ENCODE measurements at regions not wholly inside any gene's neighbourhood (a gene's known extent, or its start where the extent isn't known, plus 50 kb on each side); places are given as distances from the start of the nearest gene placed in this dataset.

GRCh38 chr6:81401970-81402690, 350.4 kb downstream of the TENT5A start:
- TF ChIP-seq EZH2 (IDR thresholded peaks at IDR 0.05; ENCODE audit: borderline replicate concordance) (no peak), CTCF (IDR thresholded peaks at IDR 0.05; ENCODE audit: poor library complexity) (no peak), EZH2phosphoT487 (IDR thresholded peaks at IDR 0.05; ENCODE audit: low read depth, severe bottlenecking, unreplicated experiment) (no peak)

All from hepatocyte (in vitro differentiated cells).